ENCODE measurements at regions not wholly inside any gene's neighbourhood (a gene's known extent, or its start where the extent isn't known, plus 50 kb on each side); places are given as distances from the start of the nearest gene placed in this dataset.

- peaks cover 16% of the 10 kb centered on the region for H3K4me1 ChIP-seq (ENCODE audit: control insufficient read depth, insufficient read depth, low read length)
- H3K9ac ChIP-seq (ENCODE audit: low read length) = no peak overlapping the region
- DNase-seq (ENCODE audit: low read depth) = no peak
- no peaks in the 10 kb centered on the region for H3K27me3 ChIP-seq (replicated peaks; ENCODE audit: control insufficient read depth, insufficient read depth, low read length)
- no peaks in the 10 kb centered on the region for H3K36me3 ChIP-seq (ENCODE audit: control insufficient read depth, insufficient read depth, low read length, severe bottlenecking)
- no peaks in the 10 kb centered on the region for H3K9me3 ChIP-seq (ENCODE audit: control insufficient read depth, low read length)
- no peak overlapping the region for H3K4me3 ChIP-seq (ENCODE audit: low read length)
Measured at GRCh38 chr2:195414537-195415100, 242.4 kb upstream of the SLC39A10 start.

GRCh38 chr2:195413944-195414343 is 243.1 kb upstream of the SLC39A10 start:
- Histone ChIP-seq H3K4me3 (ENCODE audit: low read length) (no peak overlapping the region), H3K36me3 (ENCODE audit: control insufficient read depth, insufficient read depth, low read length, severe bottlenecking) (no peaks in the 10 kb centered on the region), H3K9ac (ENCODE audit: low read length) (no peak overlapping the region), H3K4me1 (ENCODE audit: control insufficient read depth, insufficient read depth, low read length) (peaks cover 16% of the 10 kb centered on the region), H3K9me3 (ENCODE audit: control insufficient read depth, low read length) (no peaks in the 10 kb centered on the region), H3K27me3 (replicated peaks; ENCODE audit: control insufficient read depth, insufficient read depth, low read length) (no peaks in the 10 kb centered on the region)
- no peak for DNase-seq (ENCODE audit: low read depth)

- H3K4me1 ChIP-seq (ENCODE audit: control insufficient read depth, insufficient read depth, low read length) = peaks cover 16% of the 10 kb centered on the region
- H3K4me3 ChIP-seq (ENCODE audit: low read length) = no peak overlapping the region
- DNase-seq (ENCODE audit: low read depth) = no peak
- H3K36me3 ChIP-seq (ENCODE audit: control insufficient read depth, insufficient read depth, low read length, severe bottlenecking) = no peaks in the 10 kb centered on the region
- no peak overlapping the region for H3K9ac ChIP-seq (ENCODE audit: low read length)
- H3K9me3 ChIP-seq (ENCODE audit: control insufficient read depth, low read length) = no peaks in the 10 kb centered on the region
- H3K27me3 ChIP-seq (replicated peaks; ENCODE audit: control insufficient read depth, insufficient read depth, low read length) = no peaks in the 10 kb centered on the region
Measured at GRCh38 chr2:195413422-195413821, 243.6 kb upstream of the SLC39A10 start.

GRCh38 chr2:195411219-195411687 is 245.8 kb upstream of the SLC39A10 start:
- H3K9me3 ChIP-seq (ENCODE audit: control insufficient read depth, low read length) = no peaks in the 10 kb centered on the region
- no peaks in the 10 kb centered on the region for H3K36me3 ChIP-seq (ENCODE audit: control insufficient read depth, insufficient read depth, low read length, severe bottlenecking)
- H3K4me3 ChIP-seq (ENCODE audit: low read length) = no peak overlapping the region
- H3K27me3 ChIP-seq (replicated peaks; ENCODE audit: control insufficient read depth, insufficient read depth, low read length) = no peaks in the 10 kb centered on the region
- DNase-seq (ENCODE audit: low read depth) = no peak
- no peak overlapping the region for H3K9ac ChIP-seq (ENCODE audit: low read length)
- H3K4me1 ChIP-seq (ENCODE audit: control insufficient read depth, insufficient read depth, low read length) = peaks cover 20% of the 10 kb centered on the region

GRCh38 chr2:195410074-195410671 is 246.9 kb upstream of the SLC39A10 start:
- no peaks in the 10 kb centered on the region for H3K9me3 ChIP-seq (ENCODE audit: control insufficient read depth, low read length)
- no peaks in the 10 kb centered on the region for H3K36me3 ChIP-seq (ENCODE audit: control insufficient read depth, insufficient read depth, low read length, severe bottlenecking)
- H3K4me3 ChIP-seq (ENCODE audit: low read length) = no peak overlapping the region
- peaks cover 20% of the 10 kb centered on the region for H3K4me1 ChIP-seq (ENCODE audit: control insufficient read depth, insufficient read depth, low read length)
- H3K27me3 ChIP-seq (replicated peaks; ENCODE audit: control insufficient read depth, insufficient read depth, low read length) = no peaks in the 10 kb centered on the region
- DNase-seq (ENCODE audit: low read depth) = no peak
- no peak overlapping the region for H3K9ac ChIP-seq (ENCODE audit: low read length)

GRCh38 chr2:195408811-195409210 is 248.2 kb upstream of the SLC39A10 start:
- Histone ChIP-seq H3K9ac (ENCODE audit: low read length) (no peak overlapping the region), H3K36me3 (ENCODE audit: control insufficient read depth, insufficient read depth, low read length, severe bottlenecking) (no peaks in the 10 kb centered on the region), H3K27me3 (replicated peaks; ENCODE audit: control insufficient read depth, insufficient read depth, low read length) (no peaks in the 10 kb centered on the region), H3K9me3 (ENCODE audit: control insufficient read depth, low read length) (no peaks in the 10 kb centered on the region), H3K4me1 (ENCODE audit: control insufficient read depth, insufficient read depth, low read length) (peaks cover 20% of the 10 kb centered on the region), H3K4me3 (ENCODE audit: low read length) (no peak overlapping the region)
- DNase-seq (ENCODE audit: low read depth) = no peak

GRCh38 chr2:195408196-195408595 is 248.8 kb upstream of the SLC39A10 start:
- no peak overlapping the region for H3K4me3 ChIP-seq (ENCODE audit: low read length)
- H3K9ac ChIP-seq (ENCODE audit: low read length) = no peak overlapping the region
- peaks cover 20% of the 10 kb centered on the region for H3K4me1 ChIP-seq (ENCODE audit: control insufficient read depth, insufficient read depth, low read length)
- no peaks in the 10 kb centered on the region for H3K36me3 ChIP-seq (ENCODE audit: control insufficient read depth, insufficient read depth, low read length, severe bottlenecking)
- no peaks in the 10 kb centered on the region for H3K9me3 ChIP-seq (ENCODE audit: control insufficient read depth, low read length)
- H3K27me3 ChIP-seq (replicated peaks; ENCODE audit: control insufficient read depth, insufficient read depth, low read length) = no peaks in the 10 kb centered on the region
- DNase-seq (ENCODE audit: low read depth) = no peak

GRCh38 chr2:195407783-195408182 is 249.2 kb upstream of the SLC39A10 start:
- DNase-seq (ENCODE audit: low read depth) = peak; percentile 43
- no peak overlapping the region for H3K9ac ChIP-seq (ENCODE audit: low read length)
- H3K27me3 ChIP-seq (replicated peaks; ENCODE audit: control insufficient read depth, insufficient read depth, low read length) = no peaks in the 10 kb centered on the region
- no peak overlapping the region for H3K4me3 ChIP-seq (ENCODE audit: low read length)
- no peaks in the 10 kb centered on the region for H3K36me3 ChIP-seq (ENCODE audit: control insufficient read depth, insufficient read depth, low read length, severe bottlenecking)
- no peaks in the 10 kb centered on the region for H3K9me3 ChIP-seq (ENCODE audit: control insufficient read depth, low read length)
- peaks cover 20% of the 10 kb centered on the region for H3K4me1 ChIP-seq (ENCODE audit: control insufficient read depth, insufficient read depth, low read length)

- H3K36me3 ChIP-seq (ENCODE audit: control insufficient read depth, insufficient read depth, low read length, severe bottlenecking) = no peaks in the 10 kb centered on the region
- H3K27me3 ChIP-seq (replicated peaks; ENCODE audit: control insufficient read depth, insufficient read depth, low read length) = no peaks in the 10 kb centered on the region
- H3K4me3 ChIP-seq (ENCODE audit: low read length) = no peak overlapping the region
- H3K9me3 ChIP-seq (ENCODE audit: control insufficient read depth, low read length) = no peaks in the 10 kb centered on the region
- no peak for DNase-seq (ENCODE audit: low read depth)
- H3K9ac ChIP-seq (ENCODE audit: low read length) = no peak overlapping the region
- peaks cover 20% of the 10 kb centered on the region for H3K4me1 ChIP-seq (ENCODE audit: control insufficient read depth, insufficient read depth, low read length)
Measured at GRCh38 chr2:195406886-195407603, 250.0 kb upstream of the SLC39A10 start.

GRCh38 chr2:195404651-195405050 is 252.4 kb upstream of the SLC39A10 start:
- H3K9me3 ChIP-seq (ENCODE audit: control insufficient read depth, low read length) = no peaks in the 10 kb centered on the region
- no peaks in the 10 kb centered on the region for H3K27me3 ChIP-seq (replicated peaks; ENCODE audit: control insufficient read depth, insufficient read depth, low read length)
- H3K36me3 ChIP-seq (ENCODE audit: control insufficient read depth, insufficient read depth, low read length, severe bottlenecking) = no peaks in the 10 kb centered on the region

GRCh38 chr2:195396479-195396878 is 260.5 kb upstream of the SLC39A10 start:
- Histone ChIP-seq H3K9me3 (ENCODE audit: control insufficient read depth, low read length) (no peaks in the 10 kb centered on the region), H3K36me3 (ENCODE audit: control insufficient read depth, insufficient read depth, low read length, severe bottlenecking) (no peaks in the 10 kb centered on the region), H3K27me3 (replicated peaks; ENCODE audit: control insufficient read depth, insufficient read depth, low read length) (no peaks in the 10 kb centered on the region), H3K4me1 (ENCODE audit: control insufficient read depth, insufficient read depth, low read length) (no peaks in the 10 kb centered on the region), H3K9ac (ENCODE audit: low read length) (no peak overlapping the region), H3K4me3 (ENCODE audit: low read length) (no peak overlapping the region)
- DNase-seq (ENCODE audit: low read depth) = no peak

More at GRCh38 chr2:195404651-195405050, 252.4 kb upstream of the SLC39A10 start:
- Histone ChIP-seq H3K9ac (ENCODE audit: low read length) (no peak overlapping the region), H3K4me1 (ENCODE audit: control insufficient read depth, insufficient read depth, low read length) (peaks cover 4% of the 10 kb centered on the region), H3K4me3 (ENCODE audit: low read length) (no peak overlapping the region)
- DNase-seq (ENCODE audit: low read depth) = no peak
